ENCODE measurements at regions not wholly inside any gene's neighbourhood (a gene's known extent, or its start where the extent isn't known, plus 50 kb on each side); places are given as distances from the start of the nearest gene placed in this dataset.

DNA sequence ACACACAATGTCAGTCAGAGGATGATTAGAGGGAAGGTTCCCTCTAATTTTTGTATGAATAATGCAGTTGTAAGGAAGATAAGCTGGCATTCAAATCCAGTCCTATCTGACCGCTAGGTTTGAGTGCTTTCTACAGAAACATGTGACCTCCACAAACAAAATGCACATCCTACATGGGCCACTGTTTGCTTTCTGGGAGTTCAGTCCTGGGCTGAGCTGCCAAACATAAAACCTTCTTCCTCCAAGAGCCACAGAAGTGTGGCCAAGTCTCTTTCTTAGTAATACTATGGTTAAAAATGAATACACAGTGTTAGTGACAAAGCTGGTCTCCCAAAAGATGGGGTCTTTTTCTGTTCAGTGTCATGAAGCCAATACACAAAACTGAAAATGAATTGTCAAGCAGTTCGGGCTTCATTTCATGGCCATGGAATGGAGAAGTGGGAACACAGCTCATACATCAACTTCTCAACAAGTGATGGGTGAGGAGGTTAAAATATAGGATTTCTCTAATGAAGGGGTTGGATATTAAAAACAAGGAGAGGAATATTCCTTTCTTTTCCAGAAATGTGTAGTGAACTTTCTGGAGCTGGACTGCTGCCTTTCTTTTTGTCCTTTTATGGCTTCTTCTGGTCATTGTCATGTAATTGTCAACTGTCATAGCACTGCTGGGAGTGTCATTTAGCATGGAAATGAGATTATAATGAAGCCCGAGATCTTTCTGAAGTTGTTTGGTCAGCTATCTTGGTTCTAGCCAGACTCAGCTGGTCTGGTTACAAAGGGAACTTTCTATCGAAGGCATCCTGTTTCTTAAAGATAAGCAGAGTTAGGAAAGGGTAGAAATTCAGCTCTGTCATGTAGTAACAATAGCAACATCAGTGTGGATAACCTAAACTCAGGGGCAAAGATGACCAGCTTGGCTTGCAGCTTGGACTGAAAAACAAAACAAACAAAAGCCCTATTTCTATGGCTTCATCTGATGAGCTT, 135.1 kb downstream of the CHD1L start:
- Histone ChIP-seq H3K9ac (no peak overlapping the region), H3K4me2 (no peak overlapping the region), H3K9me2 (no peaks in the 10 kb centered on the region), H4K20me1 (ENCODE audit: insufficient read depth) (no peaks in the 10 kb centered on the region), H3K79me2 (ENCODE audit: insufficient read depth) (no peaks in the 10 kb centered on the region), H2AFZ (ENCODE audit: low read depth) (no peak overlapping the region), H3K27ac (ENCODE audit: low read depth in 2 of 2, low read length in 1 of 2) (no peak overlapping the region), H3K36me3 (replicated peaks in 1 of 2; ENCODE audit: control insufficient read depth in 1 of 2, insufficient read depth in 2 of 2, low read length in 1 of 2) (no peaks in the 10 kb centered on the region), H3K27me3 (ENCODE audit: insufficient read depth) (no peaks in the 10 kb centered on the region), H3K4me1 (ENCODE audit: control insufficient read depth in 1 of 2, insufficient read depth in 2 of 2, low read depth in 1 of 2, low read length in 1 of 2) (no peaks in the 10 kb centered on the region), H3K4me3 (ENCODE audit: low read depth in 2 of 2, low read length in 1 of 2) (no peak overlapping the region), H3F3A (replicated peaks; ENCODE audit: insufficient read depth) (no peaks in the 10 kb centered on the region), H3K9me3 (no peaks in the 10 kb centered on the region)
- POLR2A ChIA-PET, result no interaction called here
- no peak for DNase-seq
- CTCF ChIA-PET, result interaction anchor here (1.2 to 1.3 kb wide), 2 partner anchors 9 to 13 kb away, joined by 3 to 8 read pairs; no protein-coding TSS in a partner anchor
- WGBS (ENCODE audit: low lambda C conversion rate), result 2% methylated on average over 4 of the region's 4 CpGs
- TF ChIP-seq ELF1 (IDR thresholded peaks at IDR 0.05) (no peak), RAD21 (IDR thresholded peaks at IDR 0.05; ENCODE audit: low read length) (no peak), RXRA (IDR thresholded peaks at IDR 0.05; ENCODE audit: borderline replicate concordance, low read depth) (no peak), NFIC (IDR thresholded peaks at IDR 0.05; ENCODE audit: borderline replicate concordance) (no peak), GATA2 (CRISPR knock-in tag; IDR thresholded peaks at IDR 0.05) (no peak), MEF2A (IDR thresholded peaks at IDR 0.05; ENCODE audit: borderline replicate concordance, low read depth) (no peak), EZH2phosphoT487 (IDR thresholded peaks at IDR 0.05; ENCODE audit: borderline replicate concordance, low read depth) (no peak), SIN3A (IDR thresholded peaks at IDR 0.05; ENCODE audit: borderline replicate concordance, low read depth, low read length) (no peak), GABPA (IDR thresholded peaks at IDR 0.05; ENCODE audit: low read depth) (no peak), NRF1 (IDR thresholded peaks at IDR 0.05; ENCODE audit: low read depth, low read length) (no peak), FOSL2 (IDR thresholded peaks at IDR 0.05; ENCODE audit: borderline replicate concordance, low read depth) (no peak), SMC3 (IDR thresholded peaks at IDR 0.05; ENCODE audit: low read depth, low read length) (no peak), TEAD4 (IDR thresholded peaks at IDR 0.05; ENCODE audit: borderline replicate concordance, insufficient read depth) (no peak), POLR2AphosphoS5 (IDR thresholded peaks at IDR 0.05; ENCODE audit: low read depth, low read length) (no peak)
- TF ChIP-seq, protein P1, sequence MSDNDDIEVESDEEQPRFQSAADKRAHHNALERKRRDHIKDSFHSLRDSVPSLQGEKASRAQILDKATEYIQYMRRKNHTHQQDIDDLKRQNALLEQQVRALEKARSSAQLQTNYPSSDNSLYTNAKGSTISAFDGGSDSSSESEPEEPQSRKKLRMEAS (IDR thresholded peaks at IDR 0.05; ENCODE audit: low read depth), result no peak

DNA sequence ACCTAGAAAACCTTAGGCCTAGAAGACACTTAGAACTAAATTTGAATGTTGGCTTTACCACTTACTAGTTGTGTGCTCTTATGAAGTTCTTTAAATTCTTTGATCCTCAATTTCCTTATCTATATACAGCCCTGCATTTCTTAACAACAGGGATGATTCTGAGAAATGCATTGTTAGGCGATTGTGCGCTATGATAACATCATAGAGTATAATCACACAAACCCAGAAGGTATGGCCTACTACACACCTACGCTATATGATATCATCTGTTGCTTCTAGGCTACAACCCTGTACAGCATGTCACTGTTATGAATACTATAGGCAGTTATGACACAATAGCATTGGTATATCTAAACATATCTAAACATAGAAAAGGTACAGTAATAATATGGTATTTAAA, 137.4 kb downstream of the CHD1L start:
- H4K20me1 ChIP-seq (ENCODE audit: insufficient read depth), result no peaks in the 10 kb centered on the region
- TF ChIP-seq POLR2AphosphoS5 (IDR thresholded peaks at IDR 0.05; ENCODE audit: low read depth, low read length) (no peak), NRF1 (IDR thresholded peaks at IDR 0.05; ENCODE audit: low read depth, low read length) (no peak), EP300 (IDR thresholded peaks at IDR 0.05; ENCODE audit: borderline replicate concordance in 1 of 2, low read depth in 1 of 2, low read length in 1 of 2) (no peak)
- H3K27me3 ChIP-seq (ENCODE audit: insufficient read depth), result no peaks in the 10 kb centered on the region
- ChIA-PET CTCF (interaction anchor here (0.9 kb wide), 1 partner anchor 106 kb away, joined by 3 read pairs; no protein-coding TSS in a partner anchor), POLR2A (no interaction called here)
- no peak for DNase-seq
- H3K4me2 ChIP-seq, result no peak overlapping the region
- H3K9ac ChIP-seq, result no peak overlapping the region
- H3K9me2 ChIP-seq, result no peaks in the 10 kb centered on the region
- H2AFZ ChIP-seq (ENCODE audit: low read depth), result no peak overlapping the region
- H3K79me2 ChIP-seq (ENCODE audit: insufficient read depth), result no peaks in the 10 kb centered on the region
- no peak overlapping the region for H3K4me3 ChIP-seq (ENCODE audit: low read depth in 2 of 2, low read length in 1 of 2)
- no peak overlapping the region for H3K27ac ChIP-seq (ENCODE audit: low read depth in 2 of 2, low read length in 1 of 2)
- 58% methylated on average over 3 of the region's 3 CpGs for WGBS (ENCODE audit: low lambda C conversion rate)
- no peaks in the 10 kb centered on the region for H3K9me3 ChIP-seq
- no peaks in the 10 kb centered on the region for H3K36me3 ChIP-seq (replicated peaks in 1 of 2; ENCODE audit: control insufficient read depth in 1 of 2, insufficient read depth in 2 of 2, low read length in 1 of 2)
- H3F3A ChIP-seq (replicated peaks; ENCODE audit: insufficient read depth), result no peaks in the 10 kb centered on the region
- no peaks in the 10 kb centered on the region for H3K4me1 ChIP-seq (ENCODE audit: control insufficient read depth in 1 of 2, insufficient read depth in 2 of 2, low read depth in 1 of 2, low read length in 1 of 2)

Data from SK-N-SH (cell line).